HG03378 (cell line): ENCODE measurements at regions not wholly inside any gene's neighbourhood (a gene's known extent, or its start where the extent isn't known, plus 50 kb on each side); places are given as distances from the start of the nearest gene placed in this dataset.

ENCODE experiments used
- ATAC-seq: cut with Tn5 transposase; IDR thresholded peaks from one replicate; pipeline ENCODE4 v1.9.1; 2021; ENCODE audit warnings: mild to moderate bottlenecking, moderate library complexity; ENCODE audit not compliant: unreplicated experiment

- ATAC-seq = no peak
Measured at GRCh38 chr14:106842687-106843086, 1316.3 kb downstream of the TMEM121 start.

- no peak for ATAC-seq
Measured at GRCh38 chr14:106843386-106843785, 1317.0 kb downstream of the TMEM121 start.

GRCh38 chr14:106843951-106844483, 1317.6 kb downstream of the TMEM121 start:
- ATAC-seq = no peak

- ATAC-seq = no peak
Measured at GRCh38 chr14:106844608-106845285, 1318.4 kb downstream of the TMEM121 start.

GRCh38 chr14:106845286-106846087, 1319.1 kb downstream of the TMEM121 start:
- ATAC-seq = peak; percentile 54

GRCh38 chr14:106846218-106846617, 1319.8 kb downstream of the TMEM121 start:
- ATAC-seq = no peak

- ATAC-seq = no peak
Measured at GRCh38 chr14:106848330-106849121, 1322.1 kb downstream of the TMEM121 start.

GRCh38 chr14:106850913-106851825, 1324.8 kb downstream of the TMEM121 start:
- ATAC-seq = no peak

GRCh38 chr14:106872611-106873446, 1346.4 kb downstream of the TMEM121 start:
- ATAC-seq = peak; percentile 43

- ATAC-seq = no peak
Measured at GRCh38 chr14:106874350-106874749, 1348.0 kb downstream of the TMEM121 start.

GRCh38 chr14:106875503-106875902, 1349.1 kb downstream of the TMEM121 start:
- ATAC-seq = no peak

GRCh38 chr14:106876711-106877110, 1350.3 kb downstream of the TMEM121 start:
- no peak for ATAC-seq

- ATAC-seq = no peak
Measured at GRCh38 chr14:106877517-106877916, 1351.1 kb downstream of the TMEM121 start.

GRCh38 chr14:106879241-106879640, 1352.9 kb downstream of the TMEM121 start:
- no peak for ATAC-seq

- ATAC-seq = no peak
Measured at GRCh38 chr14:106883218-106883692, 1356.9 kb downstream of the TMEM121 start.
